Panc1 (cell line): ENCODE measurements at regions not wholly inside any gene's neighbourhood (a gene's known extent, or its start where the extent isn't known, plus 50 kb on each side); places are given as distances from the start of the nearest gene placed in this dataset.

Experiments used
- ATAC-seq: fragments of 200-7000 bp; cut with Tn5 transposase; 2 replicates; pipeline ENCODE4 v1.9.1; 2020; ENCODE audit warnings: mild to moderate bottlenecking, moderate library complexity
- BruUV-seq: library from RNA; stranded (reverse); fragments of 400-500 nt; replicated peaks from 2 replicates; lab custom pipeline; 2021; lab: Mats Ljungman, UMichigan
- CTCF ChIA-PET: fragments of 300-600 bp; sonication (Branson Sonifier 250); formaldehyde crosslinking; loops from one replicate; lab custom pipeline; 2022; ENCODE audit warnings: antibody characterized with exemption; lab: Charles Lee
- POLR2A ChIA-PET: fragments of 300-600 bp; sonication (Branson Sonifier 250); formaldehyde crosslinking; loops from one replicate; lab custom pipeline; 2022; ENCODE audit warnings: antibody characterized with exemption; lab: Charles Lee
- DNase-seq: peaks from one replicate; pipeline ENCODE4 v3.0.0-alpha.2; 2010; ENCODE audit warnings: low read depth, low spot score
- H3K27ac ChIP-seq: 2 replicates; pipeline ENCODE4 v1.5.1; 2011; ENCODE audit warnings: mild to moderate bottlenecking, low read length, inconsistent platforms
- H3K27me3 ChIP-seq: fragments of 200-500 bp; sonication (Bioruptor generic); 2 replicates; pipeline ENCODE4 v1.6.0; 2014; ENCODE audit warnings: low read length, inconsistent platforms; ENCODE audit not compliant: control insufficient read depth, insufficient read depth
- H3K36me3 ChIP-seq: fragments of 200-500 bp; sonication (Bioruptor generic); 2 replicates; pipeline ENCODE4 v1.5.1; 2014; ENCODE audit warnings: inconsistent platforms, mild to moderate bottlenecking, low read length, moderate library complexity; ENCODE audit not compliant: control insufficient read depth, insufficient read depth
- H3K4me1 ChIP-seq: 2 replicates; pipeline ENCODE4 v1.5.1; 2011; ENCODE audit warnings: inconsistent platforms, mild to moderate bottlenecking, low read length, moderate library complexity; ENCODE audit not compliant: control insufficient read depth, insufficient read depth
- H3K4me3 ChIP-seq, 2 experiments: 2 replicates each; pipeline ENCODE4 v1.5.1; 2011 to 2012; ENCODE audit warnings: low read depth in 2 of 2, low read length in 2 of 2, mild to moderate bottlenecking in 2 of 2, inconsistent platforms in 1 of 2, moderate library complexity in 1 of 2
- H3K9me3 ChIP-seq: fragments of 200-500 bp; sonication (Bioruptor generic); 2 replicates; pipeline ENCODE4 v1.5.1; 2014; ENCODE audit warnings: low read depth, mild to moderate bottlenecking, inconsistent platforms, low read length, moderate library complexity; ENCODE audit not compliant: control insufficient read depth, insufficient read depth
- POLR2AphosphoS5 ChIP-seq: IDR thresholded peaks from 2 replicates; pipeline ENCODE4 v1.6.1; 2012; ENCODE audit warnings: mild to moderate bottlenecking, low read depth, low read length, moderate library complexity
- SIN3A ChIP-seq: IDR thresholded peaks from 2 replicates; pipeline ENCODE4 v1.6.1; 2012; ENCODE audit warnings: low read depth, mild to moderate bottlenecking, low read length, moderate library complexity, borderline replicate concordance; ENCODE audit not compliant: insufficient read depth
- TCF7L2 ChIP-seq: IDR thresholded peaks from 2 replicates; pipeline ENCODE4 v1.6.1; 2011; ENCODE audit warnings: mild to moderate bottlenecking, low read depth, low read length, inconsistent platforms
- in situ Hi-C: cut with HindIII; loops from 2 replicates; pipeline ENCODE4 v1.10.0; 2016; ENCODE audit warnings: low sequenced_read_pairs, low pct_unique_long_range_greater_than_20kb
- intact Hi-C: fragments of 100-400 bp; cut with micrococcal nuclease; formaldehyde crosslinking; loops from one replicate; pipeline ENCODE4 v1.10.0; 2022; ENCODE audit not compliant: unreplicated experiment
- TF ChIP-seq, protein P1 (sequence below), 2 experiments: IDR thresholded peaks; 2 replicates each; pipeline ENCODE4 v1.6.1; 2011 to 2012; ENCODE audit warnings: low read depth in 2 of 2, control low read depth in 1 of 2, low read length in 1 of 2, mild to moderate bottlenecking in 1 of 2, moderate library complexity in 1 of 2; ENCODE audit not compliant: insufficient read depth in 1 of 2
- TF ChIP-seq, protein P2 (sequence below): fragments of 450-650 bp; IDR thresholded peaks from 2 replicates; pipeline ENCODE4 v1.5.1; 2017; ENCODE audit warnings: mild to moderate bottlenecking

DNA sequence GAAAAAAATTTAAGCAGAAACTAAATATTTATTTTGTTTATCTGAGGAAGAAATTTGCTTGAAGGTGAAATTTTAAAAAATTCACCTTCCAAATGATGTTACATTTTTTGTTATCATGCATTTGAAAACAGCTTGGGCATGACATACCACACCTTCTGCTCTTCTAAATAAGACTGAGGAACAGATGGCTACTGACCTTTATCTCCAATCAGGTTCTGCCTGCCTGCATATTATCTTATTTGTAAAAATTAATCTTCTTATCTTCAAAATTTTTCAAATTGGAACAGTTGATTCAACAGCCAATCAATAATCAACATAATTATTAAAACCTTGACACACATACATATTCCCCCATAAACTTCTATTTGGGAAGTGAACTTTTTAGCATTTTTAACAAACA lies 641.8 kb upstream of the ZNF385D start:
- POLR2A ChIA-PET = no interaction called here
- no peak overlapping the region for H3K27ac ChIP-seq
- no TSS peak for BruUV-seq
- no peaks in the 10 kb centered on the region for H3K4me1 ChIP-seq
- H3K4me3 ChIP-seq = no peak overlapping the region
- no peaks in the 10 kb centered on the region for H3K36me3 ChIP-seq
- CTCF ChIA-PET = no interaction called here
- TF ChIP-seq SIN3A = no peak
- no peak for TF ChIP-seq TCF7L2
- TF ChIP-seq, protein P1, sequence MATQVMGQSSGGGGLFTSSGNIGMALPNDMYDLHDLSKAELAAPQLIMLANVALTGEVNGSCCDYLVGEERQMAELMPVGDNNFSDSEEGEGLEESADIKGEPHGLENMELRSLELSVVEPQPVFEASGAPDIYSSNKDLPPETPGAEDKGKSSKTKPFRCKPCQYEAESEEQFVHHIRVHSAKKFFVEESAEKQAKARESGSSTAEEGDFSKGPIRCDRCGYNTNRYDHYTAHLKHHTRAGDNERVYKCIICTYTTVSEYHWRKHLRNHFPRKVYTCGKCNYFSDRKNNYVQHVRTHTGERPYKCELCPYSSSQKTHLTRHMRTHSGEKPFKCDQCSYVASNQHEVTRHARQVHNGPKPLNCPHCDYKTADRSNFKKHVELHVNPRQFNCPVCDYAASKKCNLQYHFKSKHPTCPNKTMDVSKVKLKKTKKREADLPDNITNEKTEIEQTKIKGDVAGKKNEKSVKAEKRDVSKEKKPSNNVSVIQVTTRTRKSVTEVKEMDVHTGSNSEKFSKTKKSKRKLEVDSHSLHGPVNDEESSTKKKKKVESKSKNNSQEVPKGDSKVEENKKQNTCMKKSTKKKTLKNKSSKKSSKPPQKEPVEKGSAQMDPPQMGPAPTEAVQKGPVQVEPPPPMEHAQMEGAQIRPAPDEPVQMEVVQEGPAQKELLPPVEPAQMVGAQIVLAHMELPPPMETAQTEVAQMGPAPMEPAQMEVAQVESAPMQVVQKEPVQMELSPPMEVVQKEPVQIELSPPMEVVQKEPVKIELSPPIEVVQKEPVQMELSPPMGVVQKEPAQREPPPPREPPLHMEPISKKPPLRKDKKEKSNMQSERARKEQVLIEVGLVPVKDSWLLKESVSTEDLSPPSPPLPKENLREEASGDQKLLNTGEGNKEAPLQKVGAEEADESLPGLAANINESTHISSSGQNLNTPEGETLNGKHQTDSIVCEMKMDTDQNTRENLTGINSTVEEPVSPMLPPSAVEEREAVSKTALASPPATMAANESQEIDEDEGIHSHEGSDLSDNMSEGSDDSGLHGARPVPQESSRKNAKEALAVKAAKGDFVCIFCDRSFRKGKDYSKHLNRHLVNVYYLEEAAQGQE (IDR thresholded peaks at IDR 0.05; ENCODE audit: insufficient read depth in 1 of 2, low read depth in 2 of 2, low read length in 1 of 2) = no peak
- no peak for DNase-seq
- no peaks in the 10 kb centered on the region for H3K9me3 ChIP-seq
- H3K27me3 ChIP-seq = no peaks in the 10 kb centered on the region
- in situ Hi-C loops = no loop called here
- intact Hi-C loops = no loop called here
- no peak for ATAC-seq

DNA sequence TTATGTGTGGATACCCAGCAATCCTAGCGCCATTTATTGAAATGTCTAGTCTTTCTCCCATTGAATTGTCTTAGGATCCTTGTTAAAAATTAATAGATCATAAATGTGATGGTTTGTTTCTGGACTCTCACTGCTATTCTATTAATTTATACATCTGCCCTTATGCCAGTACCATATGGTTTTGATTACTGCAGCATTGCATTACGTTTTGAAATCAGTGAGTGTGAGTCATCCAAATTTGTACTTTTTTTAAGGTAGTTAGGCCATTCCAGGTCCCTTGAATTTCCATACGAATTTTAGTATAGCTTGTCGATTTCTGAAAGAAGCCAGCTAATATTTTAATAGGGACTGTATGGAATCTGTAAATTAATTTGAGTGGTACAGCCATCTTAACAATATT lies 648.6 kb upstream of the ZNF385D start:
- TF ChIP-seq, protein P2, sequence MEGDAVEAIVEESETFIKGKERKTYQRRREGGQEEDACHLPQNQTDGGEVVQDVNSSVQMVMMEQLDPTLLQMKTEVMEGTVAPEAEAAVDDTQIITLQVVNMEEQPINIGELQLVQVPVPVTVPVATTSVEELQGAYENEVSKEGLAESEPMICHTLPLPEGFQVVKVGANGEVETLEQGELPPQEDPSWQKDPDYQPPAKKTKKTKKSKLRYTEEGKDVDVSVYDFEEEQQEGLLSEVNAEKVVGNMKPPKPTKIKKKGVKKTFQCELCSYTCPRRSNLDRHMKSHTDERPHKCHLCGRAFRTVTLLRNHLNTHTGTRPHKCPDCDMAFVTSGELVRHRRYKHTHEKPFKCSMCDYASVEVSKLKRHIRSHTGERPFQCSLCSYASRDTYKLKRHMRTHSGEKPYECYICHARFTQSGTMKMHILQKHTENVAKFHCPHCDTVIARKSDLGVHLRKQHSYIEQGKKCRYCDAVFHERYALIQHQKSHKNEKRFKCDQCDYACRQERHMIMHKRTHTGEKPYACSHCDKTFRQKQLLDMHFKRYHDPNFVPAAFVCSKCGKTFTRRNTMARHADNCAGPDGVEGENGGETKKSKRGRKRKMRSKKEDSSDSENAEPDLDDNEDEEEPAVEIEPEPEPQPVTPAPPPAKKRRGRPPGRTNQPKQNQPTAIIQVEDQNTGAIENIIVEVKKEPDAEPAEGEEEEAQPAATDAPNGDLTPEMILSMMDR = no peak
- TF ChIP-seq POLR2AphosphoS5 (no peak), SIN3A (no peak), TCF7L2 (no peak)
- BruUV-seq = no TSS peak
- ATAC-seq = no peak

DNA sequence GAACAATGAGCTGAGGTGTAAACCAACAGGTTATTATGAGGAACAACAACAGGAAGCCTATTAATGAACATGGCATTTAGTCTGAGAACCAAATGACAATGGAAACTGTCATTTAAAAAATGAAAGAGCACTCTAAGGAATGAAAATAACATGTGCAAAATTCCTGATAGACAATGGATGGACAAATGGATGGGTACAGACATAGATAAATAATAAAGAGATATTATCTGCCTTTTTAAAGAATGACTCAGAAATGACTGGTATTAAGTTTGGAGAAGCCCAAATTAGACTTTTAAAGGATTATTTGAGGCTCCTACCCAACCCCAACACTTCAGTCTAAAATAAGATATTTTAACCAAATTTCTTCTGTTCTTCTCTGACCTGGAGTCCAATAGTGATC lies 650.5 kb upstream of the ZNF385D start:
- in situ Hi-C loops (no loop called here), intact Hi-C loops (no loop called here)
- ATAC-seq = no peak
- H3K36me3 ChIP-seq = no peaks in the 10 kb centered on the region
- POLR2A ChIA-PET = interaction anchor here (0.8 kb wide), 1 partner anchor 236 kb away, joined by 6 read pairs; no protein-coding TSS in a partner anchor
- H3K4me3 ChIP-seq = no peak overlapping the region
- H3K9me3 ChIP-seq = no peaks in the 10 kb centered on the region
- CTCF ChIA-PET = no interaction called here
- DNase-seq = no peak
- no TSS peak for BruUV-seq
- H3K4me1 ChIP-seq = no peaks in the 10 kb centered on the region
- no peak overlapping the region for H3K27ac ChIP-seq
- TF ChIP-seq SIN3A = no peak
- TF ChIP-seq POLR2AphosphoS5 = no peak
- TF ChIP-seq TCF7L2 = no peak
- TF ChIP-seq, protein P1 (IDR thresholded peaks at IDR 0.05; ENCODE audit: insufficient read depth in 1 of 2, low read depth in 2 of 2, low read length in 1 of 2) = no peak
- TF ChIP-seq, protein P2 = no peak
- no peaks in the 10 kb centered on the region for H3K27me3 ChIP-seq

More for the DNA sequence above, 648.6 kb upstream of the ZNF385D start:
- Histone ChIP-seq H3K4me1 (no peaks in the 10 kb centered on the region), H3K36me3 (no peaks in the 10 kb centered on the region), H3K4me3 (no peak overlapping the region), H3K27ac (no peak overlapping the region), H3K9me3 (no peaks in the 10 kb centered on the region), H3K27me3 (no peaks in the 10 kb centered on the region)
- ChIA-PET POLR2A (no interaction called here), CTCF (no interaction called here)
- intact Hi-C loops = no loop called here
- DNase-seq = no peak
- in situ Hi-C loops = no loop called here
